IMR-90 (cell line): ENCODE measurements at regions not wholly inside any gene's neighbourhood (a gene's known extent, or its start where the extent isn't known, plus 50 kb on each side); places are given as distances from the start of the nearest gene placed in this dataset.

Source experiments
- ATAC-seq: fragments of 200-7000 bp; cut with Tn5 transposase; 2 replicates; pipeline ENCODE4 v1.9.1; 2020; ENCODE audit warnings: low read depth, mild to moderate bottlenecking, moderate library complexity
- BruUV-seq: library from RNA; stranded (reverse); fragments of 400-500 nt; replicated peaks from 2 replicates; lab custom pipeline; 2021; lab: Mats Ljungman, UMichigan
- CTCF ChIA-PET: fragments of 300-600 bp; formaldehyde crosslinking; extraction: SDS; loops from one replicate; lab custom pipeline; 2021; ENCODE audit warnings: antibody characterized with exemption; lab: Yijun Ruan, JAX
- POLR2A ChIA-PET: fragments of 300-600 bp; sonication (Branson Sonifier 250); formaldehyde crosslinking; loops from one replicate; lab custom pipeline; 2022; ENCODE audit warnings: antibody characterized with exemption; ENCODE audit not compliant: unreplicated experiment; lab: Charles Lee
- DNase-seq: peaks from one replicate; pipeline ENCODE4 v3.0.0; 2013
- H2AFZ ChIP-seq: replicated peaks from 2 replicates; pipeline ENCODE3; 2013; ENCODE audit warnings: low read length, mild to moderate bottlenecking; ENCODE audit not compliant: poor library complexity
- H2AK5ac ChIP-seq: 2 replicates; pipeline ENCODE4 v1.6.1; 2013; ENCODE audit warnings: low read depth, low read length, inconsistent platforms
- H2AK9ac ChIP-seq: replicated peaks from 2 replicates; pipeline ENCODE3; 2013; ENCODE audit warnings: mild to moderate bottlenecking, low read depth, low read length, moderate library complexity; ENCODE audit not compliant: poor library complexity
- H2BK120ac ChIP-seq: 2 replicates; pipeline ENCODE4 v1.6.1; 2013; ENCODE audit warnings: low read depth, low read length, inconsistent platforms
- H2BK15ac ChIP-seq: 3 replicates; pipeline ENCODE4 v1.6.1; 2013; ENCODE audit warnings: low read depth, low read length, inconsistent platforms
- H2BK20ac ChIP-seq: 2 replicates; pipeline ENCODE4 v1.6.1; 2013; ENCODE audit warnings: low read depth, mild to moderate bottlenecking, inconsistent platforms, low read length, moderate library complexity
- H2BK5ac ChIP-seq: 2 replicates; pipeline ENCODE4 v1.6.1; 2013; ENCODE audit warnings: mild to moderate bottlenecking, low read depth, low read length, inconsistent platforms; ENCODE audit not compliant: poor library complexity, severe bottlenecking
- H3K14ac ChIP-seq: replicated peaks from 2 replicates; pipeline ENCODE4 v1.6.1; 2013; ENCODE audit warnings: low read depth, low read length, inconsistent platforms
- H3K18ac ChIP-seq: 2 replicates; pipeline ENCODE4 v1.6.1; 2013; ENCODE audit warnings: low read depth, low read length, control low read depth
- H3K23ac ChIP-seq: 2 replicates; pipeline ENCODE4 v1.6.1; 2013; ENCODE audit warnings: low read depth, low read length, inconsistent platforms
- H3K27ac ChIP-seq: 2 replicates; pipeline ENCODE4 v1.5.1; 2013; ENCODE audit warnings: mild to moderate bottlenecking, control low read depth, low read length; ENCODE audit not compliant: insufficient read depth
- H3K27me3 ChIP-seq: 2 replicates; pipeline ENCODE4 v1.6.1; 2013; ENCODE audit warnings: low read length; ENCODE audit not compliant: control insufficient read depth, insufficient read depth
- H3K36me3 ChIP-seq: 2 replicates; pipeline ENCODE4 v1.6.1; 2013; ENCODE audit warnings: low read length, mixed read lengths; ENCODE audit not compliant: control insufficient read depth, insufficient read depth
- H3K4ac ChIP-seq: 2 replicates; pipeline ENCODE4 v1.6.1; 2013; ENCODE audit warnings: low read depth, low read length, inconsistent platforms
- H3K4me1 ChIP-seq: 2 replicates; pipeline ENCODE4 v1.6.1; 2013; ENCODE audit warnings: low read length, mixed read lengths; ENCODE audit not compliant: control insufficient read depth, insufficient read depth
- H3K4me2 ChIP-seq: 2 replicates; pipeline ENCODE4 v1.6.1; 2013; ENCODE audit warnings: low read depth, mild to moderate bottlenecking, control low read depth, low read length, moderate library complexity
- H3K4me3 ChIP-seq: 2 replicates; pipeline ENCODE4 v1.5.1; 2013; ENCODE audit warnings: low read depth, mild to moderate bottlenecking, control low read depth, low read length, moderate library complexity; ENCODE audit not compliant: insufficient read depth
- H3K56ac ChIP-seq: 2 replicates; pipeline ENCODE4 v1.6.1; 2013; ENCODE audit warnings: low read length, inconsistent platforms; ENCODE audit not compliant: insufficient read depth; ENCODE audit errors: extremely low read depth
- H3K79me1 ChIP-seq, 2 experiments: 2 replicates each; pipeline ENCODE4 v1.6.1; 2013; ENCODE audit warnings: low read length in 2 of 2, inconsistent platforms in 1 of 2, low read depth in 1 of 2
- H3K9ac ChIP-seq: 2 replicates; pipeline ENCODE4 v1.6.1; 2013; ENCODE audit warnings: low read depth, low read length, control low read depth
- H3K9me1 ChIP-seq: 2 replicates; pipeline ENCODE4 v1.6.1; 2013; ENCODE audit warnings: low read length, inconsistent platforms; ENCODE audit not compliant: insufficient read depth
- H3K9me3 ChIP-seq: 2 replicates; pipeline ENCODE4 v1.6.1; 2013; ENCODE audit warnings: low read length; ENCODE audit not compliant: control insufficient read depth, insufficient read depth
- H4K20me1 ChIP-seq: 2 replicates; pipeline ENCODE4 v1.6.1; 2013; ENCODE audit warnings: low read length, inconsistent platforms; ENCODE audit not compliant: insufficient read depth
- H4K5ac ChIP-seq: 2 replicates; pipeline ENCODE4 v1.6.1; 2013; ENCODE audit warnings: mild to moderate bottlenecking, low read depth, low read length, control low read depth
- H4K8ac ChIP-seq, 2 experiments: 2 replicates each; pipeline ENCODE4 v1.6.1; 2013; ENCODE audit warnings: low read depth in 2 of 2, low read length in 2 of 2, control low read depth in 1 of 2, inconsistent platforms in 1 of 2
- H4K91ac ChIP-seq: 2 replicates; pipeline ENCODE4 v1.6.1; 2013; ENCODE audit warnings: low read depth, low read length, inconsistent platforms; ENCODE audit not compliant: insufficient read depth
- MAFK ChIP-seq: IDR thresholded peaks from 2 replicates; pipeline ENCODE4 v1.6.1; 2012; ENCODE audit warnings: low read depth, low read length, improper control_type of control experiment
- MXI1 ChIP-seq: IDR thresholded peaks from 2 replicates; pipeline ENCODE4 v1.6.1; 2012; ENCODE audit warnings: low read depth, mild to moderate bottlenecking, low read length, moderate library complexity, borderline replicate concordance
- NFE2L2 ChIP-seq: fragments of 150-350 bp; IDR thresholded peaks from 2 replicates; pipeline ENCODE4 v1.6.1; 2016; ENCODE audit warnings: low read depth, mild to moderate bottlenecking, low read length
- RAD21 ChIP-seq: IDR thresholded peaks from 2 replicates; pipeline ENCODE4 v1.6.1; 2012; ENCODE audit warnings: low read length, improper control_type of control experiment
- WGBS, 2 experiments: methylation state at CpG; one replicate each; pipeline versions ENCODE4 v1.1.5 to v1.1.7; 2013; ENCODE audit warnings: missing lambda C conversion rate in 2 of 2; ENCODE audit not compliant: insufficient read length in 1 of 2; ENCODE audit errors: extremely low coverage in 2 of 2; 5-methylcytosine and 5-hydroxymethylcytosine counted together
- dilution Hi-C: fragments of 300-500 bp; cut with HindIII; formaldehyde crosslinking; loops from one replicate; pipeline ENCODE4 v1.14.3; 2018; ENCODE audit warnings: low sequenced_read_pairs; ENCODE audit not compliant: unreplicated experiment
- in situ Hi-C: fragments of 300-500 bp; cut with MboI; formaldehyde crosslinking; loops from 3 replicates; pipeline ENCODE4 v1.14.3; 2019; ENCODE audit warnings: low sequenced_read_pairs, inconsistent platforms, mixed read lengths
- intact Hi-C: fragments of 100-400 bp; cut with micrococcal nuclease; formaldehyde crosslinking; loops from 2 replicates; pipeline ENCODE4 v1.10.0; 2022
- TF ChIP-seq, protein P1 (sequence below): conservative IDR thresholded peaks from 2 replicates; pipeline ENCODE4 v1.5.1; 2012; ENCODE audit warnings: mild to moderate bottlenecking, low read depth, low read length, improper control_type of control experiment

DNA sequence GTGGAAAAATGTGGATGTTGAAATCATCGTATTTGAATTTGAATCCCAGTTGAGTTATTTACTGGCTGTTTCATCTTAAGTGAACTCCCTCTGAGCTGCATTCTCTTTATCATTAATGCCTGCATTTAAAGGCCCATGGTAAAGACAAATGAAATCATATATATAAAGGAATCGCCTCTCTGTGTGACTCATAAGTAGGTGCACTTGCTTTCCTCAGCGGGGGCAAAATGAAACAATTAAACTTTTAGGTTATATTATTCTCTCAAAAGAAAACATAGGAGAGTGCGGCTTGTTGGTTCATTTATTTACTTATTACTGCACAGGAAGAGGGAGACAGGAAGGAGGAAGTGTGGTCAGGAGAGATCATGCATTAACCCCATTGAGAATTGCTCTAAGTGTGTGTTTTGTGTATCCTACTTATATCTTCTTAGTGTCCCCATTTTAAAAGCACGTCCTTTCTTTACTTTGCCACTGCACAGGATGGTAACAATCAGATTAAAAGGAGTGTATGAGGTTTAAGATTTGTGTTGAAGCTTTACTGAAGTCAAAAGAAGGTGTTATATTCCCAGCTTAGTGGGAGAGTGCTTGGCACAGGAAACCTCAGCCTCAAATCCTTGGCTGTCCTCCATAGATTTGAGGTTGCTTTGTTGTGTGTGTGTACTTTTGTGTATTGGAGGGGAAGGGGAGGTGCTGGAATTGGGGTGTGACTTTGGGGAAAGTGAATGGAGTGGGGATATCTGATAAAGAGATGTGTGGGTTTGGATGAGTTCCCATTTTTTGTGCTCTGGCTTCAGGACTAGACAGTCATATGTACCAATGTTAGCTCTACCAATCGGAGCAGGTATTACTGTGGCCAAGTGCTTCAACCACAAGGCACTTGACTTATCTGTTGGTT, 595.8 kb upstream of the NR2F2 start:
- Histone ChIP-seq H3K56ac (no peak overlapping the region), H4K91ac (no peak overlapping the region), H2BK20ac (no peak overlapping the region), H3K4me2 (no peak overlapping the region), H2BK120ac (no peak overlapping the region), H2AK5ac (no peak overlapping the region), H3K9me1 (no peaks in the 10 kb centered on the region), H2BK5ac (no peak overlapping the region), H3K4me1 (no peaks in the 10 kb centered on the region), H3K4me3 (no peak overlapping the region), H3K14ac (no peak overlapping the region), H3K4ac (0 out of 2 replicates have a peak overlapping the region, but pooled peaks have one; percentile 7), H2BK15ac (no peak overlapping the region), H2AFZ (no peak overlapping the region), H3K18ac (no peak overlapping the region), H3K27me3 (no peaks in the 10 kb centered on the region), H4K8ac (0 out of 4 replicates have a peak overlapping the region, but pooled peaks of 1 of the 2 experiments have one; percentile 21), H3K27ac (no peak overlapping the region), H3K79me1 (no peaks in the 10 kb centered on the region), H3K36me3 (no peaks in the 10 kb centered on the region), H2AK9ac (no peak overlapping the region), H4K20me1 (no peaks in the 10 kb centered on the region), H4K5ac (no peak overlapping the region), H3K9me3 (no peaks in the 10 kb centered on the region), H3K9ac (no peak overlapping the region), H3K23ac (no peak overlapping the region)
- ChIA-PET CTCF (no interaction called here), POLR2A (no interaction called here)
- 80% methylated on average over 1 of the region's 6 CpGs; no CpG with 5 or more reads in 1 of the 2 experiments for WGBS, 2 experiments
- in situ Hi-C loops, result no loop called here
- BruUV-seq, result no TSS peak
- intact Hi-C loops, result no loop called here
- ATAC-seq (no peak), DNase-seq (no peak)
- TF ChIP-seq NFE2L2 (no peak), MXI1 (no peak), RAD21 (no peak), MAFK (no peak)
- TF ChIP-seq, protein P1, sequence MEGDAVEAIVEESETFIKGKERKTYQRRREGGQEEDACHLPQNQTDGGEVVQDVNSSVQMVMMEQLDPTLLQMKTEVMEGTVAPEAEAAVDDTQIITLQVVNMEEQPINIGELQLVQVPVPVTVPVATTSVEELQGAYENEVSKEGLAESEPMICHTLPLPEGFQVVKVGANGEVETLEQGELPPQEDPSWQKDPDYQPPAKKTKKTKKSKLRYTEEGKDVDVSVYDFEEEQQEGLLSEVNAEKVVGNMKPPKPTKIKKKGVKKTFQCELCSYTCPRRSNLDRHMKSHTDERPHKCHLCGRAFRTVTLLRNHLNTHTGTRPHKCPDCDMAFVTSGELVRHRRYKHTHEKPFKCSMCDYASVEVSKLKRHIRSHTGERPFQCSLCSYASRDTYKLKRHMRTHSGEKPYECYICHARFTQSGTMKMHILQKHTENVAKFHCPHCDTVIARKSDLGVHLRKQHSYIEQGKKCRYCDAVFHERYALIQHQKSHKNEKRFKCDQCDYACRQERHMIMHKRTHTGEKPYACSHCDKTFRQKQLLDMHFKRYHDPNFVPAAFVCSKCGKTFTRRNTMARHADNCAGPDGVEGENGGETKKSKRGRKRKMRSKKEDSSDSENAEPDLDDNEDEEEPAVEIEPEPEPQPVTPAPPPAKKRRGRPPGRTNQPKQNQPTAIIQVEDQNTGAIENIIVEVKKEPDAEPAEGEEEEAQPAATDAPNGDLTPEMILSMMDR, result no peak
- dilution Hi-C loops, result no loop called here
